ENCODE measurements at regions not wholly inside any gene's neighbourhood (a gene's known extent, or its start where the extent isn't known, plus 50 kb on each side); places are given as distances from the start of the nearest gene placed in this dataset.

- no peak overlapping the region for H2AFZ ChIP-seq (ENCODE audit: low read depth, low read length)
- no peaks in the 10 kb centered on the region for H3K4me1 ChIP-seq (ENCODE audit: insufficient read depth, low read length)
- no peaks in the 10 kb centered on the region for H3K9me3 ChIP-seq (ENCODE audit: low read length)
- H3K4me3 ChIP-seq (ENCODE audit: low read length) = no peak overlapping the region
- H3K36me3 ChIP-seq (ENCODE audit: insufficient read depth, low read length) = no peaks in the 10 kb centered on the region
- peaks cover 16% of the 10 kb centered on the region for H3K27me3 ChIP-seq (ENCODE audit: insufficient read depth, low read length)
Measured at GRCh38 chr10:113442336-113442735, 110.5 kb upstream of the HABP2 start.

- H3K27me3 ChIP-seq (ENCODE audit: insufficient read depth, low read length) = peaks cover 16% of the 10 kb centered on the region
- H3K4me3 ChIP-seq (ENCODE audit: low read length) = no peak overlapping the region
- H3K36me3 ChIP-seq (ENCODE audit: insufficient read depth, low read length) = no peaks in the 10 kb centered on the region
- H3K4me1 ChIP-seq (ENCODE audit: insufficient read depth, low read length) = no peaks in the 10 kb centered on the region
- H2AFZ ChIP-seq (ENCODE audit: low read depth, low read length) = no peak overlapping the region
- no peaks in the 10 kb centered on the region for H3K9me3 ChIP-seq (ENCODE audit: low read length)
Measured at GRCh38 chr10:113443141-113443925, 109.5 kb upstream of the HABP2 start.

- H3K4me3 ChIP-seq (ENCODE audit: low read length) = no peak overlapping the region
- no peak overlapping the region for H2AFZ ChIP-seq (ENCODE audit: low read depth, low read length)
- H3K27me3 ChIP-seq (ENCODE audit: insufficient read depth, low read length) = peaks cover 16% of the 10 kb centered on the region
- H3K9me3 ChIP-seq (ENCODE audit: low read length) = no peaks in the 10 kb centered on the region
- H3K36me3 ChIP-seq (ENCODE audit: insufficient read depth, low read length) = no peaks in the 10 kb centered on the region
- no peaks in the 10 kb centered on the region for H3K4me1 ChIP-seq (ENCODE audit: insufficient read depth, low read length)
Measured at GRCh38 chr10:113444766-113445365, 108.0 kb upstream of the HABP2 start.

- Histone ChIP-seq H3K36me3 (ENCODE audit: insufficient read depth, low read length) (no peaks in the 10 kb centered on the region), H2AFZ (ENCODE audit: low read depth, low read length) (no peak overlapping the region), H3K4me3 (ENCODE audit: low read length) (no peak overlapping the region), H3K9me3 (ENCODE audit: low read length) (no peaks in the 10 kb centered on the region), H3K27me3 (ENCODE audit: insufficient read depth, low read length) (peaks cover 16% of the 10 kb centered on the region), H3K4me1 (ENCODE audit: insufficient read depth, low read length) (no peaks in the 10 kb centered on the region)
Measured at GRCh38 chr10:113445736-113446135, 107.1 kb upstream of the HABP2 start.

- H2AFZ ChIP-seq (ENCODE audit: low read depth, low read length) = no peak overlapping the region
- H3K27me3 ChIP-seq (ENCODE audit: insufficient read depth, low read length) = peaks cover 16% of the 10 kb centered on the region
- H3K4me1 ChIP-seq (ENCODE audit: insufficient read depth, low read length) = no peaks in the 10 kb centered on the region
- H3K4me3 ChIP-seq (ENCODE audit: low read length) = no peak overlapping the region
- no peaks in the 10 kb centered on the region for H3K36me3 ChIP-seq (ENCODE audit: insufficient read depth, low read length)
- H3K9me3 ChIP-seq (ENCODE audit: low read length) = no peaks in the 10 kb centered on the region
Measured at GRCh38 chr10:113446739-113447138, 106.1 kb upstream of the HABP2 start.

GRCh38 chr10:113447278-113447677 lies 105.6 kb upstream of the HABP2 start:
- H3K9me3 ChIP-seq (ENCODE audit: low read length) = no peaks in the 10 kb centered on the region
- H2AFZ ChIP-seq (ENCODE audit: low read depth, low read length) = no peak overlapping the region
- no peak overlapping the region for H3K4me3 ChIP-seq (ENCODE audit: low read length)
- no peaks in the 10 kb centered on the region for H3K4me1 ChIP-seq (ENCODE audit: insufficient read depth, low read length)
- H3K27me3 ChIP-seq (ENCODE audit: insufficient read depth, low read length) = peaks cover 16% of the 10 kb centered on the region
- H3K36me3 ChIP-seq (ENCODE audit: insufficient read depth, low read length) = no peaks in the 10 kb centered on the region

- Histone ChIP-seq H3K36me3 (ENCODE audit: insufficient read depth, low read length) (no peaks in the 10 kb centered on the region), H3K4me1 (ENCODE audit: insufficient read depth, low read length) (no peaks in the 10 kb centered on the region), H3K4me3 (ENCODE audit: low read length) (no peak overlapping the region), H2AFZ (ENCODE audit: low read depth, low read length) (no peak overlapping the region), H3K9me3 (ENCODE audit: low read length) (no peaks in the 10 kb centered on the region), H3K27me3 (ENCODE audit: insufficient read depth, low read length) (peaks cover 16% of the 10 kb centered on the region)
Measured at GRCh38 chr10:113449006-113449695, 103.7 kb upstream of the HABP2 start.

- Histone ChIP-seq H3K4me3 (ENCODE audit: low read length) (no peak overlapping the region), H3K9me3 (ENCODE audit: low read length) (no peaks in the 10 kb centered on the region), H3K4me1 (ENCODE audit: insufficient read depth, low read length) (peaks cover 3% of the 10 kb centered on the region), H2AFZ (ENCODE audit: low read depth, low read length) (no peak overlapping the region), H3K36me3 (ENCODE audit: insufficient read depth, low read length) (no peaks in the 10 kb centered on the region), H3K27me3 (ENCODE audit: insufficient read depth, low read length) (peaks cover 14% of the 10 kb centered on the region)
Measured at GRCh38 chr10:113450046-113450804, 102.6 kb upstream of the HABP2 start.

GRCh38 chr10:113450906-113451305 lies 101.9 kb upstream of the HABP2 start:
- Histone ChIP-seq H3K36me3 (ENCODE audit: insufficient read depth, low read length) (no peaks in the 10 kb centered on the region), H3K4me1 (ENCODE audit: insufficient read depth, low read length) (peaks cover 3% of the 10 kb centered on the region), H3K9me3 (ENCODE audit: low read length) (no peaks in the 10 kb centered on the region), H3K27me3 (ENCODE audit: insufficient read depth, low read length) (peaks cover 7% of the 10 kb centered on the region), H2AFZ (ENCODE audit: low read depth, low read length) (no peak overlapping the region), H3K4me3 (ENCODE audit: low read length) (no peak overlapping the region)

- Histone ChIP-seq H3K36me3 (ENCODE audit: insufficient read depth, low read length) (no peaks in the 10 kb centered on the region), H3K9me3 (ENCODE audit: low read length) (no peaks in the 10 kb centered on the region), H2AFZ (ENCODE audit: low read depth, low read length) (no peak overlapping the region), H3K4me3 (ENCODE audit: low read length) (no peak overlapping the region), H3K4me1 (ENCODE audit: insufficient read depth, low read length) (peaks cover 3% of the 10 kb centered on the region), H3K27me3 (ENCODE audit: insufficient read depth, low read length) (peaks cover under 1% of the 10 kb centered on the region)
Measured at GRCh38 chr10:113452146-113452845, 100.6 kb upstream of the HABP2 start.

GRCh38 chr10:113453351-113453750 lies 99.5 kb upstream of the HABP2 start:
- Histone ChIP-seq H2AFZ (ENCODE audit: low read depth, low read length) (no peak overlapping the region), H3K27me3 (ENCODE audit: insufficient read depth, low read length) (no peaks in the 10 kb centered on the region), H3K4me1 (ENCODE audit: insufficient read depth, low read length) (peaks cover 3% of the 10 kb centered on the region), H3K4me3 (ENCODE audit: low read length) (no peak overlapping the region), H3K9me3 (ENCODE audit: low read length) (no peaks in the 10 kb centered on the region), H3K36me3 (ENCODE audit: insufficient read depth, low read length) (no peaks in the 10 kb centered on the region)

GRCh38 chr10:113454341-113455061 lies 98.4 kb upstream of the HABP2 start:
- Histone ChIP-seq H3K27me3 (ENCODE audit: insufficient read depth, low read length) (no peaks in the 10 kb centered on the region), H3K36me3 (ENCODE audit: insufficient read depth, low read length) (no peaks in the 10 kb centered on the region), H2AFZ (ENCODE audit: low read depth, low read length) (no peak overlapping the region), H3K4me1 (ENCODE audit: insufficient read depth, low read length) (peaks cover 3% of the 10 kb centered on the region), H3K9me3 (ENCODE audit: low read length) (no peaks in the 10 kb centered on the region), H3K4me3 (ENCODE audit: low read length) (no peak overlapping the region)

Data from neuron (in vitro differentiated cells).